ELR (cell line): ENCODE measurements at regions not wholly inside any gene's neighbourhood (a gene's known extent, or its start where the extent isn't known, plus 50 kb on each side); places are given as distances from the start of the nearest gene placed in this dataset.
A peak's percentile ranks its signal among the peaks of the same experiment; 100 is the strongest.
"Not testable (repeated sequence)": the region's sequence is repeated elsewhere in the genome, so short reads cannot be mapped to it uniquely, and the experiment has no call there.

Experiments used
- DNase-seq: peaks from one replicate; pipeline ENCODE4 v3.0.0-alpha.2; 2015; ENCODE audit warnings: low read depth

- no peak for DNase-seq
Observed at GRCh38 chr5:13346401-13346800, 598.1 kb downstream of the DNAH5 start.

- DNase-seq: no peak
Observed at GRCh38 chr5:13339093-13339492, 605.4 kb downstream of the DNAH5 start.

GRCh38 chr5:13335026-13335425, 609.5 kb downstream of the DNAH5 start:
- DNase-seq: not testable (repeated sequence)

GRCh38 chr5:13331585-13331984, 612.9 kb downstream of the DNAH5 start:
- DNase-seq: no peak

GRCh38 chr5:13328316-13328715, 616.2 kb downstream of the DNAH5 start:
- peak; percentile 48 for DNase-seq

GRCh38 chr5:13325765-13326164, 618.7 kb downstream of the DNAH5 start:
- DNase-seq: peak; percentile 57

DNA sequence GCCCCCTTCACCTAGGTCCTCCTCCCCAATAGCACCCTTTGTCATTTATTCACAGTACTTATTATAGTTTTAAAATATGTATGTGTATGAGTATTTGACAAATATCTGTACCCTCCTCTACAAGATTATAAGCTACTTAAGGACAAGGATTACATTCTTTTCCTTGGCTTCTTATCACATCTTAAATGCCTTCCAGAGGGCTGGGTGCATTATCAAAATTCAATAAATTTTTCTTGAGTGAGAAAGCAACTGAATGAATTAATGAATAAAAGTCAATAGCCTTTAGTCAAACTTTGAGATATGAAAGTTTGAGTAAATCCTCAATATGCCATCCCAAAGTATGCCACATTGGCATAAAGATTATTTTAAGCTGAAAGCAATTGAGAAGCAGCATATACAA, 621.7 kb downstream of the DNAH5 start:
- no peak for DNase-seq

DNA sequence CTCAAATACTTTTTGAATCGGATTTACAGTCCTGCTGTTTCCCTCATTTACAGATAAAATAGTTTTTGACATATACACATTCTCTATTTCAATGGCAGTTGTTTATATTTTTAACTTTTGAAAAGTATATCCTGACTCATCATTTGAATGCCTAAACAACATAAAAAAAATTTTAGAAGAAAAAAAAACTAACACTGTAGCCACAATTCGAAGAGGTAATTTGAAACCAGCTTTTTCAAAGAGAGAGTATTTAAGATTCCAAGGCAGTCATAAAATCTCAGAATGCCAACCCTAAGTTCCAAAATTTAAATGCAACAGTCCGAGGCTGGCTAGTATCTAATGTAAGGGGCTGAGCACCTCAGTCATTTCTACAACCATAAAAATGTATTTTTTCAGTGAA, 626.8 kb downstream of the DNAH5 start:
- no peak for DNase-seq

- no peak for DNase-seq
Observed at GRCh38 chr5:13316176-13316575, 628.3 kb downstream of the DNAH5 start.

DNA sequence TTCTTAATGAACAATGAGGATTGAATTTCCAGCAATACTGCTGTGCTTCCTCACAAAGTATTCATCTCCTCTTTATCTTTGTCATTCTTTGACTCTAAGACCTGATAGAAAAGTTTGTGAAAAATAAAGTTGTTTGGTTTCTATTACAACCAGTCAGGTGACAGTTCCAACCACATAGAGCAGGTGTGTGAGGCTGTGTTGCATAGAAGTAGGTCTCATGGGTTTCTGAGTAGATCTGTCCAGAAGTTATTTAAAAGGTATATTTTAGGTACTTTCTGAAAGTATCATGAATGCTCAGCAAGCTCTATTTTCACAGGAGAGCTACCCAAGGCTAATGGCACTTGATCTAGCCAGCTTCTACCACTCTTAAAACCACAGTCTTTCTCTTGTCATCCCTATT, 637.0 kb downstream of the DNAH5 start:
- no peak for DNase-seq

- DNase-seq: no peak
Observed at GRCh38 chr5:13303445-13303844, 641.0 kb downstream of the DNAH5 start.

DNA sequence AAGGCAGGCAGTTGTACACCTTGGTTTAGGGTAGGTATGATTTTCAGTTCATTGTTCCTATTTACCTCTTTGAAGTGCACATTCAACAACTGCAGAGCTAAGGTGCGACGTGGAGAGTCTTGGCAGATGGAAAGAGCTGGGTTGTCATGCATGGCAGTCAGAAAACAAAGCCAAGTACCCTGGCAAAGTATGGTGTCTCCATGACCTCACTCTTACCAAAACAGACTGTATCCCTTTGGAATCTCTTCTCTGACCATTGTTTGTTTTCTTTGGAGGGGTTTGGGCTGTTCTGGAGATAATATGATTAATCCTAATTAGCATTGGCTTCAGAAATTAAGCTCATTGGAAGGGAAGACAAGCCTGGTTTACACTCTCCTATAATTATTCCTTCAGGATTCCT, 665.7 kb downstream of the DNAH5 start:
- no peak for DNase-seq

GRCh38 chr5:13278148-13278547, 666.3 kb downstream of the DNAH5 start:
- peak; percentile 32 for DNase-seq

DNA sequence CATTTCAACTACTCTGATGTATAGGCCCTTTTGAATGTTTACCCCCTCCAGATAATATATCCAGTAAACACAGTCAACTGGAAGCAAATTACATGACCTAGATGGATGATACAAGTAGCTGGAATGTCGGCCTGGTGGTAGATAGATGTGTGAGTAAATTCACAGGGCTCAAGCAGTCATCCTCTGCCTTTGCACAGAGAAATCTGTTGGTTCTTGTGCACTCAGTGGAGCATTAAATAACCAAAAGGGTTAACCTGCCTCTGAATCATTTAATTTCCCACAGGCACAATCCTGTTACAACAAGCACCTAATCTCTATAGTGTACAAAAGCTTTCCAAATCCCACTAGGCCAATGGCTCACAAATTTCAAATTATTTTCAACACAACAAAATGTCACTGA, 668.3 kb downstream of the DNAH5 start:
- peak; percentile 48 for DNase-seq

GRCh38 chr5:13263701-13264100, 680.8 kb downstream of the DNAH5 start:
- DNase-seq: no peak

DNA sequence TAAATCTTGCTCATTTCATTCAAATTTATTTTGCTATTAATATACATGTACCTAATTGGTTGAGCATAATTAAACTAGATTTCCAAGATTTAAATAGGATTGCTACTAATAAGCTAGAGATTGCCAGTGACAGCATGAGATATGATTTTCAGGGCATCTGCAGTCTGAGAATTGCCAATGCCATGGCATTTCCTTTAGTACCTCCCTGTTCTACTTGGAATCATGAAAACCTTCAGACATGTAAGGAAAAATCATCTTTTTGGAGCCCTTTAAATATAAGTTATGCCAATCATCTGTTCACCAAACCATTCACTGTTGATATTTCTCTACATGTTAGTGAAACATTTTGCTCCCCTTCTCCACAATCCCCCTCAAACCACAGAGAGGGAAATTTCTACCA, 691.4 kb downstream of the DNAH5 start:
- DNase-seq: no peak

GRCh38 chr5:13252699-13253098, 691.8 kb downstream of the DNAH5 start:
- peak; percentile 18 for DNase-seq

- DNase-seq: peak; percentile 55
Observed at GRCh38 chr5:13251623-13252376, 692.7 kb downstream of the DNAH5 start.

- DNase-seq: peak; percentile 57
Observed at GRCh38 chr5:13250464-13251291, 693.8 kb downstream of the DNAH5 start.

DNA sequence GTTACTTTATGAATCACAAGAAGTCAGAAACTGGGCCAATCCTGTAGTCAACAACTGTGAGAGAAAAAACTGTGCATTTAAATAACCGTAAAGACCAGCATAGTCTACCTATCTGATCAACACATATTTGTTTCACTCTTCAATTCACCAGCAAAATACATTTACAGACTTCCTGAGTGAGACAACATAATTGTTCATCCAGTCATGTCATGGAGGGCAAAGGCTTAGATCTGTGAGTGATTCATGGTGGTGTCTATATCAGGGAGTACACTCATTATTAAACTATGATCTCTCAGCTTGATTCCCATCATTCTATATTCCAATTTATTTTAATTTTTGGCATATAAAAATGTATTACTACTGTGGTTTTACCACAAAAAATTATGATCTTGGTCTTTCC, 694.6 kb downstream of the DNAH5 start:
- DNase-seq: peak; percentile 78

GRCh38 chr5:13248253-13248652, 696.2 kb downstream of the DNAH5 start:
- DNase-seq: no peak

- DNase-seq: no peak
Observed at GRCh38 chr5:13246053-13246452, 698.4 kb downstream of the DNAH5 start.

- DNase-seq: no peak
Observed at GRCh38 chr5:13244151-13244550, 700.3 kb downstream of the DNAH5 start.
